Skin epidermis (tissue), 12 donors: ENCODE measurements at regions not wholly inside any gene's neighbourhood (a gene's known extent, or its start where the extent isn't known, plus 50 kb on each side); places are given as distances from the start of the nearest gene placed in this dataset.

ENCODE experiments used
- H3K27ac ChIP-seq, 21 experiments: fragments of 200-600 bp; sonication (generic) in 11 of 21; one replicate each; pipeline ENCODE4 v1.5.0; 2020; ENCODE audit warnings: mild to moderate bottlenecking in 3 of 21, inconsistent platforms in 2 of 21, moderate library complexity in 2 of 21
- H3K4me3 ChIP-seq, 7 experiments: fragments of 200-600 bp; sonication (generic) in 2 of 7; one replicate each; pipeline ENCODE4 v1.5.0; 2020; ENCODE audit warnings: inconsistent platforms in 2 of 7, mild to moderate bottlenecking in 2 of 7, moderate library complexity in 1 of 7

DNA sequence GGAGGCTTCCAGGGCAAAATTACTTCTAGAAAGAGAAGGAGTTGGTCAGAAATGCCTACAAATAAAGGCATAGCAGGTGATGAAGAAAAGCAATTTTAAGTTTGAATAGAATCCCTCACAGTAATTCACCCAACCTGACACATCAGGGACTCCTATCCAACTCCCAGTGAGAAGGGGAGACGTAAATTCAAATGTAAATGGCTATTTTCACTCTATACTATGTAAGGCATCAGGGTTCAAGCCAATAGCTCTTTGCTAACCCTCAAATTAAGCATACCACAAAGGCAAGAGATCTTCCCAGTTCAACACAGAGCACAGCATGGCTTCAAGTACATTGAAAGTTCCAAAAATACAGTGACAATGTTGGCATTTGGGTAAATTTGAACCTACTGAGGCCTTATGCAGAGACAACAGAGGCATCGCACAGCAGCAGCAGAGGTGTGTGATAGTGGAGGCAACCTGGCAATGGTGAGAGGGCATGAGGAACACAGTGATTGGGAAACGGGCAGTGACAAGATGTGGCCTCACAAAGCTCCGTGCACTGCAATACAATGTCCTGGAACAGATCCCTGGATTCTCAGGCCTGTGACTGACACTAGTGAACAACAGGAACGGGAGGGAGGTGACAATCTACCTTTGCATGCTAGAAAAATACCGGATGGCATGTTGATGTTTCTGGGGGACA, 95.7 kb downstream of the VSTM2A start:
- no peak overlapping the region for H3K4me3 ChIP-seq
- no peak overlapping the region for H3K27ac ChIP-seq

DNA sequence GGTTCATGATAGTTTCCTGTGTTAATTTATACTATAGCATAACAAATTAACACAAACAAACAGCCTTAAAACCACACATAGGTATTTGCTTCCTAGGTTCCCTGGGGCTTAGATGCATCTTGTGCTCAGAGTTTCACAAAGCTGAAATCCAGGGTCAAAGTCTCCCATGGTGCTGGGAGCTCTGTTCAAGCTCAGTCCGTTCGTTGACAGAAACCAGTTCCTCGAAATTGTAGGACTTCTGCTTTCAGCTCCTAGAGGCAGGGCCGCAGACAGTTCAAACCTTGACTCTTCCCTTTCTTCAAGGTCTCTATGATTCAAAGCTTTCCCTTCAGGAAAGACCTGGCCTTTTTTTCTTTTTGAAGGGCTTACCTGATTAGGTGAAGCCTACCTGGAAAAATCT, 90.5 kb downstream of the VSTM2A start:
- Histone ChIP-seq H3K4me3 (no peak overlapping the region), H3K27ac (no peak overlapping the region)

DNA sequence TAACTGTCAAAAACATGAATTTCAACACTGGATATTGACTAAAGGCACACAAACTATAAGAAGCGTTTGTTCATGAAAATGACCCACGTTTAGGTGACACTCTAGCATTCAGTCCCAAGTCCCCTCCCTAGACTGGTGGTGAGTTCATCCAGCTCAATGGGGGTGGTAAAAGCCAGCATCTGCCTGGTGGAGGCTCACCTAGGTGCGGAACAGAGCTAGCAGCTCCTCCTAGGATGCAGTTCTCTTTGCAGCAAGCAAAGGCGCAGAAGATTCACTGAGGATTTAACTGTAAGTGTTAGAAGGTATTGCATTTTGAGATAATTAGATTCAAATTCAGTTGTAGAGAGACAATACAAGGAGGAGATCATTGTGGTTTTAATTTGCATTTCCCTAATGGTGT, 87.6 kb downstream of the VSTM2A start:
- H3K4me3 ChIP-seq, result no peak overlapping the region
- no peak overlapping the region for H3K27ac ChIP-seq

DNA sequence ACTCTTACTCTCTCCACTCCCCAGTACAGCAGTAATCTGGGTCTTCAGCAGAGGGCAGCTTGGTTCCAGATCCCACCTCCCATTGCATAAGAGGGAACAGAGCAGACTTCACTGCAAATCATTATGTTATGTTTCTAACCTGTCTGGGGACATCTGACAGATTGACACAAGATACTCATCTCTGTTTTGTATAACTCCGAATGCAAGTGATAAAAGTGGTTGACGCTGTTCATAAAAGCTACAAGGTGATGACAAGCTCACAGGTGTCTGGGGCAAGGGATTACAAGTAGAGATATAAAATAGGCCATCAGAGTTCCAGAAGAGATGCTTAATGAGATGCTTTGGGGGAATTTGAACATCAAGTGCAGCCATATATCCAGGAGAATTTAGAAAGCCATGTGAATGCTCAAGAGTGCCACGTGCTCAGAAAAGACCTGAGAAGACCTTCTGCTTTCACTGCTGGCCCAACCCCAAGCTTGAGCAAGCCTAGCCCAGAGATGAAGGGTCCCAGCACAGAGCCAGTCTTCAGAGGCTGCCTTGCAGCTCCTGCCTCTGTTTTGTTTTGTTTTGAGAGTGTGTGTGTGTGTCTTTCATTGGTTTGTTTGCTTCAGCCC, 80.6 kb downstream of the VSTM2A start:
- Histone ChIP-seq H3K27ac (no peak overlapping the region), H3K4me3 (no peak overlapping the region)
